HG03378 (cell line): ENCODE measurements at regions not wholly inside any gene's neighbourhood (a gene's known extent, or its start where the extent isn't known, plus 50 kb on each side); places are given as distances from the start of the nearest gene placed in this dataset.
"Not testable (repeated sequence)": the region's sequence is repeated elsewhere in the genome, so short reads cannot be mapped to it uniquely, and the experiment has no call there.

Experiments
- ATAC-seq: cut with Tn5 transposase; IDR thresholded peaks from one replicate; pipeline ENCODE4 v1.9.1; 2021; ENCODE audit warnings: mild to moderate bottlenecking, moderate library complexity; ENCODE audit not compliant: unreplicated experiment

DNA sequence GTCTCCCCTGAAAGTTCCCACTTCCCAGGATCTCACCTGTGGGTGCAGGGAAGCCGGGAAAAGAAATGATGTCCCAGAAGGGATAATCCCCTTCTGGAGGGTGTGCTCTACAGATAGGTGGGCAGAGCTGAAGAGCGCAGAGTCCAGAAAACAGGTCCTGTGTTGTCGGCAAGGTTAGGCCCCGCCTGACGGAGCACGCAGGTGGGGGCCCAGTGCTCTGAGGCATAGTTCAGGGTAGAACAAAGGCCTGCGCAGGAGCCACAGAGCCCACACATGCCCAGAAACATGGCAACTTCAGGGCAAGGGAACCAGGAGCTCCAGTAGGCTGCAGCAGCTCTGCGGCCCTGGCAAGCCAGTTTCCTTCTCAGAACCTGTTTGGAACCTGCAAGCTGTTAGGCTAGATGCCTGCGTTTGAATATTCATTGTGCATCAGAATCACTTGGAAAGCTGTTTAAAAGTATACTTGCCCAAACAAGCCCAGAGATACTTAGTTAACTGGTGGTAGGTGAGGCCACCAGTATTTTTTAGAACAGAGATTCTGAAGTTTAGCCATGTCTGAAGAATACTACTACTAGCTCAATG is 386.6 kb downstream of the BUD13 start:
- ATAC-seq, result no peak

GRCh38 chr11:116384876-116385275 is 387.9 kb downstream of the BUD13 start:
- no peak for ATAC-seq

DNA sequence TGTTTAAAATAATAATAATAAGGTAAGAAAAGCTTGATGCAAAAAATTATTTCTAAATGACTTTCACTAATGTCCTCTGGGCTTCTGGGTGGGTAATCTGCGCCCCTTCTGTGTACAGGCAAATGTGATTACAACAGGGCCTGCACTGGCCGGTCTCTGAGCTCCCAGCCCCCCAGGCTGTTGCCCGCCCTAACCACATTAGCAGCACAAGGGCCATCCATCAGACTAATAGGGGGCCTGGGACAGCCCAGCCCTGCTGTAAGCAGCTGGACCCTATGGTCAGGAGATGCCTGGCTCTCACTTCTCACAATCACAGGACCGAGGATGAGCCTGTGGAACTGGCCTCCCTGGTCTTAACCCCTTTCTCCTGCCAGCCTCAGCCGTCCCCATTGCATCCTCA is 388.4 kb downstream of the BUD13 start:
- ATAC-seq, result no peak

- no peak for ATAC-seq
Observed at GRCh38 chr11:116379185-116379828, 393.5 kb downstream of the BUD13 start.

GRCh38 chr11:116376547-116376946 is 396.2 kb downstream of the BUD13 start:
- ATAC-seq, result no peak

DNA sequence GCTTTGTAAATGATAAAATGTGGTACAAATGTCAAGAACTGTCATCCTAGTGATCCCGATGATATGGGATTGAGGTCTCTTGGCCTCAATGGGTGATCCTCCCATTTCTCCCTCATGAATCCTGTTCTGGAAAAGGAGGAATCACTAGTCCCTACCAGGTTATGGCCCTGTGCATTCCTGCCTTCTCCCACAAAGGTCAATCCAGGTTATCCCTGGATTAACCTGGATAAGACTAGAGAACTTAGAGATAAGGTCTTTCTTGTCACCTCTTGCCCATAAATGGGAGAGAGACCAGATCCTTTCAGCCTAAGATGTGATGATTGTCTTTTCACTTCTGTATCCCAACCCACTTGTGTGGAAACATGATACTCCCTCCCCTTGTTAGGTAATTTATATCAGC is 396.7 kb downstream of the BUD13 start:
- no peak for ATAC-seq

DNA sequence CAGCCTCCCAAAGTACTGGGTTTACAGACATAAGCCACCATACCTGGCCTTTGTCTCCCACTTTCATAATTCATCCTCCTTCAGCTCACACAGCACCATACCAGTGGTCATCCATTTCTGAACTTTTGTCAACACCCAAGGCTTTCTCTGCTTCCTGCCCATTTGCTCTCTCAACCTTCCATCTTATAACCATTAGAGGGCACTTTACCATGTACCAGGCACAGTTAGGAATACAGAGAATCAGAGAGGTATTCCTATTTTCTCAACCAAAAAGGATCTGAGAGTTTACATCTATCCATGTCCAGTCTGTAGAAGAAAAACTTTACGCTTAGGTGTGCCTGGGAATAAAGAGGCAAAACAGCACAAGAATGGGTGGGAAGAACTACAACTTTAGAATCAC is 397.6 kb downstream of the BUD13 start:
- no peak for ATAC-seq

DNA sequence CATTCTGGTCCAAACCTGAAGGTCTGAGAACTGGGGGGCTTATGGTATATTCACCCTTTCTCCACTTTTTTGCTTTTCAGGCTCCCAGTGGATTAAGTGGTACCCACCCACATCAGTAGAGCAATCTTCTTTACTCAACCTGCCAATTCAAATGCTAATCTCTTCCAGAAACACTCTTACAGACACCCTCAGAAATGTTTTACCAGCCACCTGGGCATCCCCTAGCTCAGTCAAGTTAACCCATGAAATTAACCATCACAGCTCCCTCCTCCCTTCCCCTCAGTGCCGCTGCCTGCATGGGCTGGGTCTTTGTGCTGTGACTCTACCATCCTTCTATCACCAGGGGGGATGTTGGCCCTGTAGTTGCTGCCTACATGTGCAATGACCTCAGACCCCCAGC is 398.7 kb downstream of the BUD13 start:
- no peak for ATAC-seq

DNA sequence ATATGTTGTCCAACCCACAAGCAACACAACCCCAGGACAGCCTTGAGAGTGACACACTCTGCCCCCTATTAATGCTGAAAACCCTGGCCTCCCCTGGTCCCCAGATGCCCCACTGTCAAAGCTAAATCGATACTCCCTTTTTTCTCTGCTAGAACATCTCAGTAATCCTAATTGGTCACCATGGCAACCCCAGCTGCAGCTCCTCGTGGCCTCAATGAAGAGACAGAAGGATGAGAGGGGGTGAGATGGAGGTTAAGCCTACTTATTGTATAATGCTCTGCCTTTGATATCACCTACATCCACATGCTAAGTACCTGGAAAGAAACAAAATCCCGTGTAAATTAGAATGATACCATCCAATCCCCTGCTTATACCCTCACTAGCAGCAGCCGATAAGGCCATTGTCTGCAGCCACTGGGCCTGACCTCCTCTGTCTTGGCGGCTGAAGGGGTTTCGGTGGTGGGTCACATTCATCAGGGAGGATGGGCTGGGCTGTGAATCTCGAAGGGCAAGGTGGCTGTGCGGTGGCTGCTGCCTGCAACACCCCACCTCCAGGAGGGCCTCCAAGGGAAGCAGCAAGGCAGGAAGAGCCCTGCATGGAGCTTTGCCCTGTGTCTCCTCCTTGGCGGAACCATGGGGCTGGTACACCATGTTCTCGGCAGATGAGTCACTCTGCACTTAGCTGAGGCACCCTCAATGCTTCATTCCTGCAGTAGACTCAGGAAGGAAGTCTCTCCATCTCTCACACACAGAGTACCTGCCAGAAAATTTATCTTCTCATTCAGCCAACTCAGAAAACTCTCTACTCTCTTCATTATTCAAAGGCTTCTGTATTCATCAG is 399.5 kb downstream of the BUD13 start:
- no peak for ATAC-seq

DNA sequence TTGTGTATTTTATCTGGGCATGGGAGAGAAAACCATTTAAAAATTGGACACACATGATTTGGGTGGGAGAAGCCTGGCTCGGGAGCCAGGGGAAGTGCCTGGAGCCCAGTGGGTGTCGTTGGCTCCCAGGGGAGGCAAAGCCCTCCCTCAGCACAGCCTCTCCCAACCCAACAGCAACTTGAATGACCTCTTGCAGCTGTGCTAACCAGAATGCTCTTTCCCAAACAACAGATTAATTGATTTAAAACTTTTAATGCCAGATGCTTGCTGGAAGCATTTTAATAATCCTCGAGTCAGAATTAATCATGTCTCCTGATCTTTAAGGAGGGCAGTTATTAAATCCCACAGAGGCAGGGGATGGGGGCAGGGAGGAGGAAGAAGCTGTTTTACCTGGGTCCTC is 401.6 kb downstream of the BUD13 start:
- no peak for ATAC-seq

DNA sequence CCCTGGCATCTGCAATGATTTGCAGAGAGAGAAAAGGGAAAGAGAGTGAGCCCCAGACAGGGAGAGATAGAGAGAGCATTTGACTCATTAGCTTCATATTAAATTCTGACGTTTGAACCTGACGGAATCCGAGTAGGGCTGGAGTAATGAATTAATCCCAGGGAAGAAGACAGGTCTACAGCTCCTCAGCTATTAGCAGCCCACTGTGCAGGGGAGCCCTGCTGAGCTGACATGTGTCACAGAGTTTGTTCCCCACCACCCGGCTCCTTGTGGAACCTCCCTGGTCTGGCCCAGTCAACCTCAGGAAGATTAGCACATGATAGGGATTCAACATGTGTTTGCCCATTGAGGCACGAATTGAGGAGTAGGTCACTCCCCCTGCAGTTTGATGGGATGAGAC is 404.0 kb downstream of the BUD13 start:
- no peak for ATAC-seq

DNA sequence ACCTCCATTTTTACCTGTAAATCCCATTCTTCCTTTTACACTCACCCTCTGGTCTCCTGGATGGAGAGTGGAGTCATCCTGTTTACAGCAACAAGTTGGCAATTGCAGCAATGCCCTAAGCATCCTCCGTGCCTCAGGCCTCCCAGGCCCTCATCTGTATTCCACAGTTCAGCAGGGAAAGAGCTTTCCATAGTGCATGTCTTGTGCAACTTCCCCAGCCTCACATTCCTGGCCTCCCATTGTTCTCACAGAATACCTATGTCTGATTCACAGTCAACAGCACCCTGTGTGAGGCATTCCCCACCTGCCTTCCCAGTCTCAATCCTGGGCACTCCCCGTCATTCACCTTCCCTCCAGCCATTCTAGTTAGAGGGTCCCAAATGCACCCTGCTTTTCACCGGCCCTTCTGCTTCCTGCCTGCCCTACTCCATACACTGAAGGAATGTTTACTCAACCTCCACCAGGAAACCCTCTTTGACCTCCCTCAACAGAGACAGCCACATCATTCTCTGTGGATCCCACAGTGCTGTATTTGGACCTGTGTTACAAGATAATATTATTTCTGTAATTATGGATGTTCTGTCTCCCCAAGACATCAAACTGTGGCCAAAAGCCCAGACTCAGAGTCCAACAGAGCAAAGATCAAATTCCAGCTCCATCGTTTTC is 405.7 kb downstream of the BUD13 start:
- ATAC-seq, result no peak

GRCh38 chr11:116366451-116366850 is 406.3 kb downstream of the BUD13 start:
- ATAC-seq, result no peak

DNA sequence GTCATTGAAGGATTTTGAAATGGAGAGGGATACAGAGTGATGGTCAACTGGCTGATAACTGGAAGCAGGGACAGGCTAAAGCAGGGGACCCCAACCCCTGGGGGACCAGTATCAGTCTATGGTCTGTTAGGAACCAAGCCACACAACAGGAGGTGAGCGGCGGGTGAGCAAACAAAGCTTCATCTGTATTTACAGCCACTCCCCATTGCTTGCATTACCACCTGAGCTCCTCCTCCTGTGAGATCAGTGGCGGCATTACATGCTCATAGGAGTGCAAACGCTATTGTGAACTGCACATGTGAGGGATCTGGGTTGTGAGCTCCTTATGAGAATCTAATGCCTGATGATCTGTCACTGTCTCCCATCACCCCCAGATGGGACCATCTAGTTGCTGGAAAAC is 407.9 kb downstream of the BUD13 start:
- not testable (repeated sequence) for ATAC-seq

- no peak for ATAC-seq
Observed at GRCh38 chr11:116364348-116364747, 408.4 kb downstream of the BUD13 start.

GRCh38 chr11:116360221-116360941 is 412.4 kb downstream of the BUD13 start:
- no peak for ATAC-seq

- ATAC-seq, result no peak
Observed at GRCh38 chr11:116357784-116358544, 414.8 kb downstream of the BUD13 start.

- ATAC-seq, result no peak
Observed at GRCh38 chr11:116356451-116356850, 416.3 kb downstream of the BUD13 start.

GRCh38 chr11:116355104-116355503 is 417.7 kb downstream of the BUD13 start:
- ATAC-seq, result no peak

- ATAC-seq, result no peak
Observed at GRCh38 chr11:116353589-116353988, 419.2 kb downstream of the BUD13 start.
